GM23248 (cell line): ENCODE measurements at regions not wholly inside any gene's neighbourhood (a gene's known extent, or its start where the extent isn't known, plus 50 kb on each side); places are given as distances from the start of the nearest gene placed in this dataset.

Experiments used
- DNase-seq: peaks from one replicate; pipeline ENCODE4 v3.0.0-alpha.2; 2015
- H2AFZ ChIP-seq: fragments of 200-600 bp; sonication (generic); 2 replicates; pipeline ENCODE4 v1.6.1; 2016; ENCODE audit warnings: antibody characterized with exemption
- H3F3A ChIP-seq: fragments of 200-600 bp; sonication (generic); 2 replicates; pipeline ENCODE4 v1.6.1; 2016; ENCODE audit warnings: mild to moderate bottlenecking, antibody characterized with exemption, mixed run types; ENCODE audit not compliant: insufficient read depth
- H3K27ac ChIP-seq: fragments of 200-600 bp; sonication (generic); 2 replicates; pipeline ENCODE4 v1.5.1; 2016; ENCODE audit warnings: mild to moderate bottlenecking
- H3K27me3 ChIP-seq: fragments of 200-600 bp; sonication (generic); replicated peaks from 2 replicates; pipeline ENCODE4 v1.6.1; 2016; ENCODE audit warnings: mild to moderate bottlenecking; ENCODE audit not compliant: insufficient read depth
- H3K36me3 ChIP-seq: fragments of 200-600 bp; sonication (generic); 2 replicates; pipeline ENCODE4 v1.6.1; 2016; ENCODE audit warnings: low read depth, mild to moderate bottlenecking
- H3K4me1 ChIP-seq: fragments of 200-600 bp; sonication (generic); 2 replicates; pipeline ENCODE4 v1.6.1; 2016; ENCODE audit warnings: mild to moderate bottlenecking; ENCODE audit not compliant: insufficient read depth
- H3K4me2 ChIP-seq: fragments of 200-600 bp; sonication (generic); one replicate; pipeline ENCODE4 v1.6.1; 2016; ENCODE audit warnings: mild to moderate bottlenecking; ENCODE audit not compliant: unreplicated experiment
- H3K4me3 ChIP-seq: fragments of 200-600 bp; sonication (generic); 2 replicates; pipeline ENCODE4 v1.5.1; 2016; ENCODE audit warnings: mild to moderate bottlenecking
- H3K79me2 ChIP-seq: fragments of 200-600 bp; sonication (generic); 2 replicates; pipeline ENCODE4 v1.6.1; 2016; ENCODE audit warnings: mild to moderate bottlenecking; ENCODE audit not compliant: insufficient read depth
- H3K9ac ChIP-seq: fragments of 200-600 bp; sonication (generic); 2 replicates; pipeline ENCODE4 v1.6.1; 2016; ENCODE audit warnings: mild to moderate bottlenecking
- H3K9me2 ChIP-seq: fragments of 200-600 bp; sonication (generic); 2 replicates; pipeline ENCODE4 v1.6.1; 2016; ENCODE audit warnings: mixed run types, mild to moderate bottlenecking, moderate library complexity; ENCODE audit not compliant: insufficient read depth
- H3K9me3 ChIP-seq: fragments of 200-600 bp; sonication (generic); one replicate; pipeline ENCODE4 v1.6.1; 2017; ENCODE audit warnings: low read depth
- H4K20me1 ChIP-seq: fragments of 200-600 bp; sonication (generic); 2 replicates; pipeline ENCODE4 v1.6.0; 2016; ENCODE audit not compliant: insufficient read depth
- EZH2 ChIP-seq: fragments of 200-600 bp; sonication (generic); IDR thresholded peaks from 2 replicates; pipeline ENCODE4 v1.6.1; 2018; ENCODE audit warnings: antibody characterized with exemption, mild to moderate bottlenecking; ENCODE audit not compliant: insufficient read depth, poor library complexity, severe bottlenecking
- EZH2phosphoT487 ChIP-seq: fragments of 200-600 bp; sonication (generic); IDR thresholded peaks from 2 replicates; pipeline ENCODE4 v1.6.1; 2018; ENCODE audit warnings: antibody characterized with exemption, moderate library complexity, mild to moderate bottlenecking, low read depth; ENCODE audit not compliant: insufficient read depth
- WGBS, 2 experiments: methylation state at CpG; one replicate each; pipeline ENCODE4 v1.1.6; 2015 to 2017; ENCODE audit warnings: low lambda C conversion rate in 2 of 2, low coverage in 1 of 2; ENCODE audit errors: missing lambda C conversion rate in 2 of 2; 5-methylcytosine and 5-hydroxymethylcytosine counted together
- in situ Hi-C: fragments of 300-500 bp; cut with MboI; formaldehyde crosslinking; loops from 2 replicates; pipeline ENCODE4 v1.15.0; 2020

GRCh38 chr12:132396657-132397056 lies 67.3 kb upstream of the GALNT9 start:
- in situ Hi-C loops: no loop called here
- Histone ChIP-seq H3K9me3 (no peaks in the 10 kb centered on the region), H3F3A (peaks cover 12% of the 10 kb centered on the region), H3K4me3 (no peak overlapping the region), H3K9ac (no peak overlapping the region), H3K4me2 (no peak overlapping the region), H2AFZ (no peak overlapping the region), H3K9me2 (no peaks in the 10 kb centered on the region), H3K27me3 (peaks cover 10% of the 10 kb centered on the region; the same call in 1 of the 2 replicates), H3K79me2 (no peaks in the 10 kb centered on the region), H3K36me3 (no peaks in the 10 kb centered on the region), H3K27ac (no peak overlapping the region), H4K20me1 (no peaks in the 10 kb centered on the region), H3K4me1 (no peaks in the 10 kb centered on the region)
- TF ChIP-seq EZH2phosphoT487 (no peak), EZH2 (no peak)
- 65 to 68% methylated on average over 15 to 16 of the region's 16 CpGs for WGBS, 2 experiments
- DNase-seq: no peak

DNA sequence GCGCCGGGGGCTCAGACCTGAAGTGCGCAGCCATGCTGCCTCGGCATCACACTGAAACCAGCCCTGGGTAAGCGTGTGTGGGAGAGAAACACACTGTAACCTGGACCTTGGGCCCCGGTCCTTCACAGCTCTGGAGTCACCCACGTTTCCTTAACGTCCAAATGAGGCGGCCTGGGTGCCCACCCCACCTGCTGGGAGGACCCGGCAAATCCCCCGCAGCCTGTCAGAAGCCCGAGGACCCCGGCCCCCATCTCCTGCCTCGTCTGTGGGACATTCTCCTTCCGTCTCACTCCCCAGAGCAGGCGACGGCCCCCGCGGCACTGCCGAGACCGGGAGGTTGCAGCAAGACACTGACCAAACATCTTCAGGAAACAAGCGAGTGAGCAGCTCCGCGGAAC lies 66.5 kb upstream of the GALNT9 start:
- WGBS, 2 experiments: 61 to 73% methylated on average over 20 to 24 of the region's 24 CpGs
- no peak for TF ChIP-seq EZH2
- TF ChIP-seq EZH2phosphoT487: no peak
- H3F3A ChIP-seq: peaks cover 12% of the 10 kb centered on the region
- H3K4me1 ChIP-seq: no peaks in the 10 kb centered on the region
- no peak for DNase-seq
- H3K36me3 ChIP-seq: no peaks in the 10 kb centered on the region
- H3K4me2 ChIP-seq: no peak overlapping the region
- no peak overlapping the region for H3K9ac ChIP-seq
- no peak overlapping the region for H3K4me3 ChIP-seq
- H3K27me3 ChIP-seq: peaks cover 13% of the 10 kb centered on the region; the same call in 1 of the 2 replicates
- no peak overlapping the region for H3K27ac ChIP-seq
- in situ Hi-C loops: no loop called here
- H3K9me3 ChIP-seq: no peaks in the 10 kb centered on the region
- H4K20me1 ChIP-seq: no peaks in the 10 kb centered on the region
- no peak overlapping the region for H2AFZ ChIP-seq
- no peaks in the 10 kb centered on the region for H3K79me2 ChIP-seq
- H3K9me2 ChIP-seq: no peaks in the 10 kb centered on the region

DNA sequence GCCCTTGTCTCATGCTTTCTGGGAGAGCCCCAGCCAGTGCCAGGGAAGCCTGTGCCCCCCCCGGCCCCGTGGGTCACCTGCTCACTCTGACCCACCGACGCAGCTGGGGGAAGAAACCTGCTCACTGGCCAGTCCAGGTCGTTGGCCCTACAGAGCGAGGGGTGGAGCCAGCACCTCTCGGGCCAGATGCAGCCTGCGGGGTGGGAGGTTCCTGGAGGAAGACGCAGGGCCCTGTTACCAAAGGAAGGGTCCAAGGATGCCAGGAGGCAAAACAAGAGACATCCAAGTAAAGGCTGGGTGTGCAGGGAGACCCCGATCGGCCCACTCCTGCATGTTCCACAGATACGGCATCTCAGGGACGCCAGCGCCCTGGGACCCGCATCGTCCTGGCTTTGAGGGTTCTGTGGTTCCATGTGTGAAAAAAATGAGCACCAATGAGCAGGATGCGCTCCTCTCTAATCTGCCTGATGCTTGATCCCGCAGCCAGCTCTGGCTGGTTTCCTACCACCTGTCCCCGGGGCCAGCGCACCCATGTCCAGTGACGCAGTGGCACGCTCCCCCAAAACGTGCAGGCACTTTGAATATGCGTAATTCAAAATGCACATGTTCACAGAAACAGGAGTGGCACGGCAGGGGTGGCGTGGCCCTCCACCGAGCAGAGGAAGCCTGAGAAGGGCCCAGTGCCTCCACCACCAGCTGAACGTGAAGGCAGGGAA lies 66.0 kb upstream of the GALNT9 start:
- Histone ChIP-seq H3F3A (peaks cover 12% of the 10 kb centered on the region), H4K20me1 (no peaks in the 10 kb centered on the region), H3K36me3 (no peaks in the 10 kb centered on the region), H3K27ac (no peak overlapping the region), H2AFZ (no peak overlapping the region), H3K4me3 (no peak overlapping the region), H3K9me3 (no peaks in the 10 kb centered on the region), H3K27me3 (peaks cover 14% of the 10 kb centered on the region; the same call in 1 of the 2 replicates), H3K9me2 (no peaks in the 10 kb centered on the region), H3K9ac (no peak overlapping the region), H3K4me1 (no peaks in the 10 kb centered on the region), H3K79me2 (no peaks in the 10 kb centered on the region), H3K4me2 (no peak overlapping the region)
- TF ChIP-seq EZH2phosphoT487 (no peak), EZH2 (no peak)
- in situ Hi-C loops: no loop called here
- DNase-seq: no peak
- WGBS, 2 experiments: 72 to 75% methylated on average over 27 to 28 of the region's 28 CpGs

GRCh38 chr12:132393991-132394949 lies 64.9 kb upstream of the GALNT9 start:
- DNase-seq: peak; percentile 48
- in situ Hi-C loops: no loop called here
- Histone ChIP-seq H3K27me3 (peaks cover 9% of the 10 kb centered on the region), H3K9me3 (no peaks in the 10 kb centered on the region), H3K4me1 (no peaks in the 10 kb centered on the region), H2AFZ (no peak overlapping the region), H3K36me3 (no peaks in the 10 kb centered on the region), H3K79me2 (no peaks in the 10 kb centered on the region), H3K27ac (no peak overlapping the region), H4K20me1 (no peaks in the 10 kb centered on the region), H3K9me2 (no peaks in the 10 kb centered on the region), H3K9ac (no peak overlapping the region), H3F3A (peaks cover 12% of the 10 kb centered on the region), H3K4me2 (no peak overlapping the region), H3K4me3 (no peak overlapping the region)
- TF ChIP-seq EZH2phosphoT487: no peak
- WGBS, 2 experiments: 71 to 72% methylated on average over 29 to 34 of the region's 36 CpGs
